ENCODE measurements at regions not wholly inside any gene's neighbourhood (a gene's known extent, or its start where the extent isn't known, plus 50 kb on each side); places are given as distances from the start of the nearest gene placed in this dataset.

DNA sequence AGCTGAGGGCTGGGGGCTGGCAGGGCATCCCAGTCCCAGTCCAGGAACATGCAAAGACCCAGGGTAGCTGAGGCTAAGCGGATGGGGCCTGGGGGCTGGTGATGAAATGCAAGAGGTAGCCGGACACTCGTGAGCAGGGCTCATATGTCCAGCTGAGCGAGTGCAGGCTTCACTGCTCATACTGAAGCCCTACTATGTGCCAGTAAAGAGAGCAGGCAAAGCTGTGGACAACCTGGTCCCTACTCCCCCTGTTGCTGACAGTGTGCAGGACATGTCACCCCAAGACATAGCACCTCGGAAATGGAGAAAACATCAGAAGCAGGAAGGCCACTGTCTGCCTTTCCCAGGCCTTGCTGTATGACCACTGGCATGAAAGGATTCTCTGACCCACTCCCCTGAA is 122.4 kb upstream of the STX18 start:
- TF ChIP-seq, protein P1, sequence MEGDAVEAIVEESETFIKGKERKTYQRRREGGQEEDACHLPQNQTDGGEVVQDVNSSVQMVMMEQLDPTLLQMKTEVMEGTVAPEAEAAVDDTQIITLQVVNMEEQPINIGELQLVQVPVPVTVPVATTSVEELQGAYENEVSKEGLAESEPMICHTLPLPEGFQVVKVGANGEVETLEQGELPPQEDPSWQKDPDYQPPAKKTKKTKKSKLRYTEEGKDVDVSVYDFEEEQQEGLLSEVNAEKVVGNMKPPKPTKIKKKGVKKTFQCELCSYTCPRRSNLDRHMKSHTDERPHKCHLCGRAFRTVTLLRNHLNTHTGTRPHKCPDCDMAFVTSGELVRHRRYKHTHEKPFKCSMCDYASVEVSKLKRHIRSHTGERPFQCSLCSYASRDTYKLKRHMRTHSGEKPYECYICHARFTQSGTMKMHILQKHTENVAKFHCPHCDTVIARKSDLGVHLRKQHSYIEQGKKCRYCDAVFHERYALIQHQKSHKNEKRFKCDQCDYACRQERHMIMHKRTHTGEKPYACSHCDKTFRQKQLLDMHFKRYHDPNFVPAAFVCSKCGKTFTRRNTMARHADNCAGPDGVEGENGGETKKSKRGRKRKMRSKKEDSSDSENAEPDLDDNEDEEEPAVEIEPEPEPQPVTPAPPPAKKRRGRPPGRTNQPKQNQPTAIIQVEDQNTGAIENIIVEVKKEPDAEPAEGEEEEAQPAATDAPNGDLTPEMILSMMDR (IDR thresholded peaks at IDR 0.05 in 2 of 3, conservative IDR thresholded peaks at IDR 0.05 in 1 of 3; ENCODE audit: insufficient read depth in 2 of 3, low read depth in 1 of 3, low read length in 3 of 3): no peak
- TF ChIP-seq ZBTB1 (CRISPR knock-in tag; IDR thresholded peaks at IDR 0.05; ENCODE audit: borderline replicate concordance, low read depth): no peak
- TF ChIP-seq RBBP5 (IDR thresholded peaks at IDR 0.05; ENCODE audit: borderline replicate concordance, insufficient read depth, low read length, poor library complexity, severe bottlenecking): no peak
- no peak for TF ChIP-seq SRF (CRISPR knock-in tag; IDR thresholded peaks at IDR 0.05)
- TF ChIP-seq, protein P2, sequence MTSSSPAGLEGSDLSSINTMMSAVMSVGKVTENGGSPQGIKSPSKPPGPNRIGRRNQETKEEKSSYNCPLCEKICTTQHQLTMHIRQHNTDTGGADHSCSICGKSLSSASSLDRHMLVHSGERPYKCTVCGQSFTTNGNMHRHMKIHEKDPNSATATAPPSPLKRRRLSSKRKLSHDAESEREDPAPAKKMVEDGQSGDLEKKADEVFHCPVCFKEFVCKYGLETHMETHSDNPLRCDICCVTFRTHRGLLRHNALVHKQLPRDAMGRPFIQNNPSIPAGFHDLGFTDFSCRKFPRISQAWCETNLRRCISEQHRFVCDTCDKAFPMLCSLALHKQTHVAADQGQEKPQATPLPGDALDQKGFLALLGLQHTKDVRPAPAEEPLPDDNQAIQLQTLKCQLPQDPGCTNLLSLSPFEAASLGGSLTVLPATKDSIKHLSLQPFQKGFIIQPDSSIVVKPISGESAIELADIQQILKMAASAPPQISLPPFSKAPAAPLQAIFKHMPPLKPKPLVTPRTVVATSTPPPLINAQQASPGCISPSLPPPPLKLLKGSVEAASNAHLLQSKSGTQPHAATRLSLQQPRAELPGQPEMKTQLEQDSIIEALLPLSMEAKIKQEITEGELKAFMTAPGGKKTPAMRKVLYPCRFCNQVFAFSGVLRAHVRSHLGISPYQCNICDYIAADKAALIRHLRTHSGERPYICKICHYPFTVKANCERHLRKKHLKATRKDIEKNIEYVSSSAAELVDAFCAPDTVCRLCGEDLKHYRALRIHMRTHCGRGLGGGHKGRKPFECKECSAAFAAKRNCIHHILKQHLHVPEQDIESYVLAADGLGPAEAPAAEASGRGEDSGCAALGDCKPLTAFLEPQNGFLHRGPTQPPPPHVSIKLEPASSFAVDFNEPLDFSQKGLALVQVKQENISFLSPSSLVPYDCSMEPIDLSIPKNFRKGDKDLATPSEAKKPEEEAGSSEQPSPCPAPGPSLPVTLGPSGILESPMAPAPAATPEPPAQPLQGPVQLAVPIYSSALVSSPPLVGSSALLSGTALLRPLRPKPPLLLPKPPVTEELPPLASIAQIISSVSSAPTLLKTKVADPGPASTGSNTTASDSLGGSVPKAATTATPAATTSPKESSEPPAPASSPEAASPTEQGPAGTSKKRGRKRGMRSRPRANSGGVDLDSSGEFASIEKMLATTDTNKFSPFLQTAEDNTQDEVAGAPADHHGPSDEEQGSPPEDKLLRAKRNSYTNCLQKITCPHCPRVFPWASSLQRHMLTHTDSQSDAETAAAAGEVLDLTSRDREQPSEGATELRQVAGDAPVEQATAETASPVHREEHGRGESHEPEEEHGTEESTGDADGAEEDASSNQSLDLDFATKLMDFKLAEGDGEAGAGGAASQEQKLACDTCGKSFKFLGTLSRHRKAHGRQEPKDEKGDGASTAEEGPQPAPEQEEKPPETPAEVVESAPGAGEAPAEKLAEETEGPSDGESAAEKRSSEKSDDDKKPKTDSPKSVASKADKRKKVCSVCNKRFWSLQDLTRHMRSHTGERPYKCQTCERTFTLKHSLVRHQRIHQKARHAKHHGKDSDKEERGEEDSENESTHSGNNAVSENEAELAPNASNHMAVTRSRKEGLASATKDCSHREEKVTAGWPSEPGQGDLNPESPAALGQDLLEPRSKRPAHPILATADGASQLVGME (CRISPR knock-in tag; IDR thresholded peaks at IDR 0.05): no peak
- TF ChIP-seq ZNF121 (CRISPR knock-in tag; conservative IDR thresholded peaks at IDR 0.05): no peak
- no peak for TF ChIP-seq ZNF224 (CRISPR knock-in tag; IDR thresholded peaks at IDR 0.05)

Data from K562 (cell line).